NCI-H1694 (cell line): ENCODE measurements at regions not wholly inside any gene's neighbourhood (a gene's known extent, or its start where the extent isn't known, plus 50 kb on each side); places are given as distances from the start of the nearest gene placed in this dataset.
"Not testable (repeated sequence)": the region's sequence is repeated elsewhere in the genome, so short reads cannot be mapped to it uniquely, and the experiment has no call there.

Experiments
- DNase-seq: peaks from one replicate; lab custom pipeline; 2025; lab: John Stamatoyannopoulos, UW

GRCh38 chr12:40431169-40431568, 206.4 kb downstream of the LRRK2 start:
- no peak for DNase-seq

- DNase-seq: no peak
Measured at GRCh38 chr12:40435251-40435650, 210.5 kb downstream of the LRRK2 start.

GRCh38 chr12:40435951-40436350, 211.2 kb downstream of the LRRK2 start:
- DNase-seq: no peak

DNA sequence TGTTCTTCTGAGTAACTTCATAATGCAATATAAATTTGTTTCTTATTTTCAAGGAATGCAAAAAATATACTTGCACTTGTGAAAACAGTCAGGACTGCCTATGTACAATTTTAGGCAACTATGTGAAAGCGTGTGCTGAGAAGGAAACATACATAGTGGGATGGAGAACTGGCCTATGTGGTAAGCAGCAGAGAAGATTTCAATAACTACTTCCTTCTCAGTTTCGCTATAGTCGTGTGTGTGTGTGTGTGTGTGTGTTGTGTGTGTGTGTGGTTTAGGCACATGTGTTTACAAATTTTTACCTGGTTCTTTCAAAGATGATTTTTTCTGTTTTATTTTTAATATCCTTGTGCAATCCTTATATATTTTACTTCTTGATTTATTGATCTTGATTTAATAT, 211.8 kb downstream of the LRRK2 start:
- no peak for DNase-seq

- no peak for DNase-seq
Measured at GRCh38 chr12:40439771-40440492, 215.1 kb downstream of the LRRK2 start.

GRCh38 chr12:40444174-40444573, 219.4 kb downstream of the LRRK2 start:
- no peak for DNase-seq

- DNase-seq: peak; percentile 4
Measured at GRCh38 chr12:40446385-40446784, 221.6 kb downstream of the LRRK2 start.

GRCh38 chr12:40448523-40448922, 223.7 kb downstream of the LRRK2 start:
- not testable (repeated sequence) for DNase-seq

- no peak for DNase-seq
Measured at GRCh38 chr12:40451661-40452060, 226.9 kb downstream of the LRRK2 start.

- DNase-seq: no peak
Measured at GRCh38 chr12:40464121-40464520, 228.1 kb upstream of the CNTN1 start.

DNA sequence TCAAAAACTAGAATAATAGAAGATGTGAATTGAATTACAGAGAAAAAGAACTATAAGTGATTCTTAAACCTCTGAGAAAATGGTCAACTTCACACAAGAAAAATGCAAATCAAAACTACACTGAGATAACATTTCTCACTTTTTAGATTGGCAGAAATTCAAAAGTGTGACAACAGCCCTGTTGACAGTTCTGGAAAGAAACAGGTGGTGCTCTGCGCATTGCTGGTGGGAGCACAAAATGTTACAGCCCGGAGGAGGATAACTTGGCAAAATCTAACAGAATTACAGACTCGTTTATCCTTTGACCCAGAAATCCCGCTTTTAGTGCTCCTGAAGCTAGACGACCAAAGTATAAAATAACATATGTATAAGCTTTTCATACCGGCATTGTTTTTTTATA, 222.5 kb upstream of the CNTN1 start:
- peak; percentile 67 for DNase-seq

DNA sequence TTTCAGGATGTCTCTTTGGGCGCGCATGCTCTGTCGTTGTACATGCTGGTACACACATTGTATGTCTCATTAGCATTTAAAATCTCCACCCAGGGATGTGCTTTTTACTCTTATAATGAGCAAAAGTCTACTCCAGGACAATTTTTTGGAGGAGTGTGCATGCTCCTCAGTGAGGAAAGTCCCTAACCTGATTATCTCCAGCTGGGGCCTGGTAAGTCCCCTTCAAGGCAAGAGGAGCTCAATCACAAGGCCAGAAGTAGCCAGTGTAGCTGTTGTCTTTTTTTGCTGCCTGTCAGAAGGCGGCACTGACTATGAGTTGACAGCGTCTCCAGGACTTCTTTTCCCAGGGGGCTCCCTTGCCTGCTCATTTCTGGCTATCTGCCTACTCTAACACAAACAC, 218.3 kb upstream of the CNTN1 start:
- no peak for DNase-seq

GRCh38 chr12:40474630-40475029, 217.6 kb upstream of the CNTN1 start:
- no peak for DNase-seq

DNA sequence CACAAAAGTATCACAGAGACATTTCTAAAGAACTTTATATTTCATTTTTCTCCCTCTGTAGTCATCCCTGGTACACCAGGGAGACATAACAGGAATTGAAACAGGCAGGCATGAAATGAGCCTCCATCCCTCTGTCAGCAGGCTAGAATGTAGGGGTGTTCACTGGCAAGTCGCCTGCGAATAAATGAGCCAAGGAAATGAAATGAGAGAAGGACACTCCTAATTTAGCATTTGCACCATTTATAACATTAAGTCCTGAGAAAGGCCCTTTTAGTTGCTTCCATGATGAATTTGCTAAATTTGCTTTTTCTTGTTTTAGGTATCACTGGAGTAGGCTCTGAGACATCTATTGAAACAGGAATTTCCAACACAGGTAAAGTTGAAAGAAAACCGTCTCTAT, 192.4 kb upstream of the CNTN1 start:
- no peak for DNase-seq

- DNase-seq: no peak
Measured at GRCh38 chr12:40502322-40502721, 189.9 kb upstream of the CNTN1 start.

GRCh38 chr12:40505327-40505726, 186.9 kb upstream of the CNTN1 start:
- no peak for DNase-seq

GRCh38 chr12:40508421-40508820, 183.8 kb upstream of the CNTN1 start:
- DNase-seq: no peak

GRCh38 chr12:40511341-40511740, 180.9 kb upstream of the CNTN1 start:
- DNase-seq: no peak

DNA sequence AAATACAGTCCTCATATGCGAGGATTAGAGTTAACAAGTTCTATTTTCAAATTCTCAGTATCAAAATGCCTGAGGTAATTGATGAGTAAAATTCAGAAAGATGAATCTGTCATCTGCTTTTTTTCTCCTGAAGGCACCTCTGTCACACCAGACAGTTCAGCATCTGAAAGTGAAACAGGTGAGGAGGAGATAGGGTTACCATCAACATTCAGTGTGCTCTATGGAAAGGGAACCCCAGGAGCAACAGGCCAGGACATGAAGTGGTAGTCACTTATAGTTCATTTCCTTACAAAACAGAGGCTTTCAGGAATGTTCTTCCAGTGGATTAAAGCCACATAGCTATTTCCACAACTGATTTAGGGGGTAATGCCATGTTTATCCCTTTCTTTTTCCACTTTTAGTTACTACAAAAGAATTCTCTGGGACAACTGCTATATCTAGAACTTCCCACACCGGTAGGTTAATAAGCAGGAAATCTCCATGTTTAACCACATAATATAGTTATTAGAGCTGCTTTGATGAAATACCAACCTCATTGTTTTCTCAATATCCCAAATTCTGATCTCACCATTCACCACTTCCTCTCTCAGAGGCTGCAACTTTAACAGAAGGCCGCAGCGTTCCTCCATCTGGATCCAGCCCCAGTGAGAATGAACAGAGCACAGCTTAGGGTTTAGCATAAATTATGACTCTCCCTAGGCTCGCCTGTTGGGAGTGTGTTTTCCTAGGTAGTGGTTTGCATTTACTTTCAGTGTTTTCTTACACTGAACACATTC, 177.0 kb upstream of the CNTN1 start:
- DNase-seq: no peak

- DNase-seq: no peak
Measured at GRCh38 chr12:40522837-40523236, 169.4 kb upstream of the CNTN1 start.

DNA sequence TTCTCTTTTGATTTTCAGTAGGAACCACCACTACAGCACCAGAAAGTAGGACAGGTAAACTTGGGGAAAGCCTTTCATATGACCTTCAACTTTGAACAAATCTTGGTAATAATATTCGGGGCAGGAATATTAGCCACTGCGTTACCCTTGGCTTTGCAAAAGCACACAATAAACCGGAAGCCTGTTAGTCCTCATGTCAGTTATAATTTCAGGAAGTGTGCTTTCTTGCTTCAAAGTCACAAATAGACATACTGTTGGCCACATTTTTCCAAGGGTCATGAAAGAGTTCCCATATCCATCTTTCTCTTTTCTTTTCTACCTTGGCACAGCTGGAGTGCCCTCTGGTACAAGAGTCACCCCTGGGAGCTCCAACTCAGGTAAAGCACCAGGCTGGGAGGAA, 167.2 kb upstream of the CNTN1 start:
- DNase-seq: no peak

- no peak for DNase-seq
Measured at GRCh38 chr12:40534828-40535227, 157.4 kb upstream of the CNTN1 start.

DNA sequence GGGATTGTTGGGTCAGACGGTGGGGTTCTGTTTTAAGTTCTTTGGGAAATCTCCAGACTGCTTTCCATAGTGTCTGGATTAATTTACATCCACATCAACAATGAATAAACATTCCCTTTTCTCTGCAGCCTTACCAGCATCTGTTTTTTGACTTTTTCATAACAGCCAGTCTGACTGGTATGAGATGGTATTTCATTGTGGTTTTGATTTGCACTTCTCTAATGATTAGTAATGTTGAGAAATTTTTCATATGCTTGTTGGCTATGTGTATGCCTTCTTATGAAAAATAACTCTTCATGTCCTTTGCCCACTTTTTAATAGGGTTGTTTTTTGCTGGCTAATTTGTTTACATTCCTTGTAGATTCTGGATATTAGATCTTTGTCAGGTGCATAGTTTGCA, 140.8 kb upstream of the CNTN1 start:
- DNase-seq: no peak

DNA sequence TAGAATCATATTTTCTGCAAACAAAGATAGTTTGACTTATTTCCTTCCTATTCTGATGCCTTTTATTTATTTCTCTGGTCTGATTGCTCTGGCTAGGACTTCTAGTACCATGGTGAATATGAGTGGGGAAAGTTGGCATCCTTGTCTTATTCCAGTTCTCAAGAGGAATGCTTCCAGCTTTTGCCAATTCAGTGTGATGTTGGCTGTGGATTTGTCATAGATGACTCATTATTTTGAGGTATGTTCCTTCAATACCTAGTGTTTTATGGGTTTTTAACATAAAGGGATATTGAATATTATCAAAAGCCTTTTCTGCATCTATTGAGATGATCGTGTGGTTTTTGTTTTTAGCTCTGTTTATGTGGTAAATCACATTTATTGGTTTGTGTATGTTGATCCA, 139.4 kb upstream of the CNTN1 start:
- no peak for DNase-seq
